Endothelial cell of umbilical vein (primary cell): ENCODE measurements at regions not wholly inside any gene's neighbourhood (a gene's known extent, or its start where the extent isn't known, plus 50 kb on each side); places are given as distances from the start of the nearest gene placed in this dataset.

ENCODE experiments used
- CTCF ChIP-seq, 2 donors: IDR thresholded peaks; 1 replicate in 1 of 2; 2 replicates in 1 of 2; pipeline ENCODE4 v1.5.1; 2011; ENCODE audit warnings: low read length in 2 of 2, mild to moderate bottlenecking in 2 of 2, moderate library complexity in 2 of 2, control low read depth in 1 of 2, inconsistent platforms in 1 of 2, low read depth in 1 of 2; ENCODE audit not compliant: insufficient read depth in 1 of 2; ENCODE audit errors: extremely low read depth in 1 of 2
- EZH2 ChIP-seq: IDR thresholded peaks from 2 replicates; pipeline ENCODE4 v1.6.1; 2012; ENCODE audit warnings: borderline replicate concordance, low read depth, mild to moderate bottlenecking, moderate library complexity, low read length, inconsistent platforms; ENCODE audit not compliant: severe bottlenecking
- POLR2A ChIP-seq: IDR thresholded peaks from 2 replicates; pipeline ENCODE4 v1.6.1; 2012; ENCODE audit warnings: low read depth, mild to moderate bottlenecking, control low read depth, low read length

- TF ChIP-seq POLR2A (no peak), CTCF (IDR thresholded peaks at IDR 0.05; ENCODE audit: extremely low read depth in 1 of 2, insufficient read depth in 1 of 2, low read depth in 1 of 2, low read length in 2 of 2) (no peak), EZH2 (no peak)
These were observed 455.3 kb upstream of the SLC10A2 start for GRCh38 chr13:103521532-103521931.
